Ammon's horn (tissue), 1 donor: ENCODE measurements at regions not wholly inside any gene's neighbourhood (a gene's known extent, or its start where the extent isn't known, plus 50 kb on each side); places are given as distances from the start of the nearest gene placed in this dataset.
A peak's percentile ranks its signal among the peaks of the same experiment; 100 is the strongest.

Source experiments
- DNase-seq: peaks from one replicate; pipeline ENCODE4 v3.0.0-alpha.2; 2016; ENCODE audit warnings: low spot score

DNA sequence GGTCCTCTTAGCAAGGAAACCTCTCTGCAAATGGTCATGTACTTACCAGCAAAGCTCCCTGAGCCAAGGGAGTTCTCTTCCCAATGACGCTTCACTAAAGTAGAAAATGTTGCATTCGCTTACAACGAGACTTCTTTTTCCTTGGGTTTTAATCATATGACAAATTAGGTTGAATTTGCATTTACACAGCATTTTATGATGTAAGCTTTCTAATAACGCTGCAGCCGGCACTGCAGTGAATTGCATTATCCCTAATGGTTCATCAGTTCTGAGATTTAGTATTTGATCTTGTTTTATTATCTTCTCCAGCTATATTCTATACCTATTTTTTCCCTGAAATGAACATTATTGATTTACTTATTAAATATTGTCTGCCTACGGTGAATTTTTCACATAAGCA lies 339.3 kb upstream of the PFKP start:
- no peak for DNase-seq

DNA sequence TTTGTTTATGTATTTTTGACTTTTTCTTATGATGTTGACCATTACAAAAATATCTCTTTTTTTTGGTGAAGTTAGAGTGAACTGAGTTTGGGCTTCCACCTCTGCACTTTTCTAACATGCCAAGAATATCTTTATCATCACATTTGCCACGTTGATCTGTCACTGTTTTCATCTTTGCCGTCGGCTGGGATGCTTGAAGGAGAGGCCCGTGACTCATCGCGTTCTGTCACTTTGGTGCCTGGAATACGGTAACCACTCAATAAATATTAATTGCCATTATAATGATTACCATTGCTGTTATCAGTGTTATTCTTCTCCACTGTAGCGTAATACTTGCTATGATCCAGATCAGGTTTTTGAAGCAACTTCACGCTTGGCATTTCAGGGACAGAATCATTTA lies 350.8 kb upstream of the PFKP start:
- no peak for DNase-seq

DNA sequence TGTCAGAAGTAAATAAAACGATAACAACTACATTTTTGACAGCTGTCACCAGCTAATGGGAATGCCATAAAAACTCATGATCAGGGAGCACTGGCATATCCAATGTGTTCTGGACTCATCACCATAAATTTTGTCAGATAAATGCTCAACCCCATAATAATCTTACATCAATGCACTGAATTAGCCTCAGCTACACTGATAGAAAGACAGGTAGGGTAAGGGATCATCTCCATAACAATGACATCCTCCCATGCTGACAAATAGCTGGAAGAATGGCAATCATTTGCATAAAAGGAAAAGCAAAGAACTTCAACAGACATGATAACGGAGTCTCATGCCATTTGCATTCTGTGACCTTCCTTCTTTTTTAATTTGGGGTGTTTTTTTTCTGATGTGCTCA lies 352.8 kb upstream of the PFKP start:
- no peak for DNase-seq

DNA sequence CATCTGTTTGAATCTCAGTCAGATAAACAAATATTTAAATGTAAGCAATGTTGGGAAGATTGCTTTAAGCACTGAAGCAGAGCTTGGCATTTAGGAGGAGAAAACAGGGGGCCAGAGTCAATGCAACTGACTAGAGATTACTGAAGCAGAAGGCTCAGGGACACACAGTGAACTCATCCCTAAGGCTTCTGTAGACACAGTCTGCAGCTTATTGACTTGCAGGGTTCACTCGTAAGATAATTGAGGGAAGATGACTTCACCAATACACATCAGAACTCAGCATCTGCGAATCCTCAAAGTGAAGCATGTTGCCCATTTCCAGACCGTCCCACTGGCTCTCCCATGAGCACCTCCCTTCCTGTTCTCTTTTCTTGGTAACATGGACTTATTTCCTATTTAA lies 363.4 kb upstream of the PFKP start:
- DNase-seq, result no peak

DNA sequence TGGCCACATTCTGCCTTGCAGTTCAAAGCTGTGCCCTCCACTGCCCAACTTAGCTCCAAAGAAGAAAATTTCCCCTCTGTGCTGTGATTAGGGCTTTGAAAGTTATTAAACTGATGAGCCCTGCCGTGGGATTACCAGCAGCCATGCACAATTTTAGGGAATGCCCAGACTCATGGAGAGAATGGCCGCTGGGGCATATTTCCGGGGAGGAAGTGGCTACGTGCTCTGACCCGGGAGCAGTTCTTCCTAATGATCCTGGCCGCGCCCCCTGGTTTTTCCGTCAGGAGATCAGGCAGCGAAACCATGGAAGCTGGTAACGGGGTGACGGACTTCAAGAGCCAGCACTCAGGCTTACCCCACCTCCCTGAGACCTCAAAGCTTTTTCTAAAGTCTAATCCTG lies 365.5 kb upstream of the PFKP start:
- DNase-seq, result no peak

DNA sequence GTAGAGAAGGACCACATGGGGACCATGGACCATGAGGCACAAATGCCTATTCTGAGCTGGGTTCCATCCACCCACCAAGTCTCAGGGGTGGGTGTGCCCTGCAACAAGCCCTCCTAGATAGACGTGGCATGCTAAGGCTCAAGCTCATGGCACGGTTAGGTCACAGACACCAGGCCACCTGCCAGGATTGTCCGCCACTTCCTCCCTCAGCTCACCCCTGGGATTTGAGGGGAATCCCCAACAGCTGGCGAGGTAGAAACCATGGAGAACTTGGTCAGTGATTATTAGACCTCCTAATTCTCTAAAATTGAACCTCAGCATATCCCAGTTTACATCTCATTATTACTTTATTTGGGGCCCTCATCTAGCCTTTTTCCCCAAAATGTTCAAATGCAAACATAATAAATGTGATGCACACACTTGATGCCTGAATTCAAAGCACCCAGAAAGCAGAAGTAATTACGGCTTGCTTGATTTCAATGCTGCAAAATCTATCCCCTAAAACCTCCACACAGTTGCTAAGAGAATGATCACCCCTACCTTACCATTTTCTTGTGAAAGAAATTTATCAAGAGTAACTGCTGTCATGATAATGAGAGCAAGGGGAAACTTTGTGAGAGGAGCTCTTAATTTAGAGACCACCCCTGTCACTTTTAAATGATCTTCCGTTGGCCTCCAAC lies 366.6 kb upstream of the PFKP start:
- DNase-seq, result no peak

DNA sequence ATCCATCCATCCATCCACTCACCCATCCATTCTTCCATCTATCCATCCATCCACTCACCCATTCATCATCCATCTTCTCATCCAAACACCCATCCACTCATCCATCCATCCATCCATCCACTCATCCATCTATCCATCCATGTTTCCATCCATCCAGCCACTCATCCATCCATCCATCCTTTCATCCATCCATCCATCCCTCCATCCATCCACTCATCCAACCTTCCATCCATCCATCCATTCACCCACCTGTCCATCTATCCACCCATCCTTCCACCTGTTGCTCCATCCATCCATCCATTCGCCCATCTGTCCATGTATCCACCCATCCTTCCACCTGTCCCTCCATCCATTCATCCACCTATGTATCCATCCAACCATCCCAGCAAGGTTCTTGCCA lies 378.4 kb upstream of the PFKP start:
- no peak for DNase-seq

DNA sequence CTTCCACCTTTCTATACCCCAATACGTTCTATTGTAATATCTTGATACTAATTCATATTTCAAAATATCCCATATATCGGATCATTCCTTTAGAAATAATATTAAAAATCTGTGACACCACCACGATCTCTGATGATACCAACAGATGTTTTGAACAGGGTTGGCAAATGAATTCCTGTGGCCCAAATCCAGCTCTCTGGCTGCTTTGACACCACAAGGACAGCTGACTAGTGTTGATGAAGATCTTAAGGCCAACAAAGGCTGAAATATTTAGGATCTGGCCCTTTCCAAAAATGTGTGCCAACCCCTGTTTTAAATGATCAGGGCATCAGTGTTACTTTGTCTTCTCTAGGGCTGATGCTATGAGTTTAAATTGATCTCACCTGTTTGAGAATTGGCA lies 380.7 kb upstream of the PFKP start:
- DNase-seq, result no peak

DNA sequence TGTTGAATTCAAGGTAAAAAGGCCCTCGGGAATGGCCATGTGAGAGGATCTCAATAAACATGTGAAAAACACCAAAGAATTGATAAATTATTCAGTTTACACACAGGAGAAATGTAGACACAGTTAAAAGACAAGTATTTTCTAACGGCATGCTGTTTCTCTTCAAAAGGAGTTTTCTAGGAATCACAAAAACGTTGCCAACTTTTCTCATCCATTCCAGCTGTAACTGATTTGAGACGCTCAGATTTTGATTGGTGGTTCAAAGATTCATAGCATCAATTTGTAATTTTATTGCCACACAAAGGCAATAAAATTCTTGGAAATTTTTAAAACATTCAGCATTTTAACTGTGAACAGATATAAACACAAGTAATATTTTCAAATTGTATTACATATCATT lies 384.9 kb upstream of the PFKP start:
- no peak for DNase-seq

DNA sequence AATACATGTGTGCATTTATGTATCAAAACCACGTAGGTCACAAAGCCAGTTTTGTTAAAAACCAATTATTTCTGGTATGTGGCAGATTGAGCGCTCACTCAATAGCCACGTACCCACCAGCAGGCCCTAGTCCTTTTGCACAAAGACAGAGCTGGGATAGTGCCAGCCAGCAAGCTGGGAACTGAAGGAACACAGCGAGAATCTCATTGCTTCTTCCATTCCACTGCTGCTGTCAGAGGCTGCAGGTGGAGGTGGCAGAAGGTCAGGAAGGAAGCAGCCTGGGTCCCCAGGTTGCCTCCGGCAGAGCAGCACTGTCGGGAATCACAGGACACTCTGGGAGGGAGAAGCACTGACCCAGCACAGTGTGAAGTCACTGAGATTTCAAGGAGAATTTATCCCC lies 385.5 kb upstream of the PFKP start:
- DNase-seq, result no peak

DNA sequence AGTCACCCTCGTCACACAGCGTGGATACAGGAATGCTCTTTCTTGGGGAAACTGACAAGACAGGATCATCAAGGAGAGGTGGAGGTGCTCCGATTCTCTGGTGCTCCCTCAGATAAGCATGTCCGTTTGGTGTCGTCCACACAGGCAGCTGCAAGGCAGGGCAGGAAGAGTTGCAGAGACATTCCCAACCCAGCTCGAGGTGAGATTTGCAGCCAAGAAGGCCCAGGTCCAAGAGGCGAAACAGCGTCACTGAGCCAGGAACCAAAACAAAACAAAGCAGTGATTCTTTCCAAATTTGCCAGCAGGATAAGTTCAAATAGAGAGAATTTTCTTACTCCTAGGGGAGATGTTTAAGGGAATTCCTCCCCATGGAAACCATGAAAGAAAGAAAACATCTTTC lies 386.5 kb upstream of the PFKP start:
- DNase-seq, result peak; percentile 14

DNA sequence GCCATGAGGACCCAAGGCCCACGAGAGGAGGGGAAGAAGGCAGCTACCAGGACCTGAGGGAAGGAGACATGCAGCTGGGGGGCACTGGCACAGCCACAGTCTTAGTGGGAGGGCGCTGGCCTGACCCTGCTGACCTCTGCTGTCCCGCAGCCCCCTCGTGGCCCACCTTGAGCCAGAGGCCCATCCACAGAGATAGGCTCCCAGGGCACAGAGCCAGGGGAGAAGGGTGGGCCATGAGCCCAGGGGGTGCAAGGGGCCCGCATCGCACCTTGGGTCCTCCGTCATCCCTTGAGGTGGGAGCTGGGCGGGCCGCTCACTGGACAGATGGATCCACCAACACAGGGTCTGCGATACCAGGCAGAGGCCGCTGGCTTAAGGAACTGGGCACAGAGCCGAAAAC lies 387.7 kb upstream of the PFKP start:
- no peak for DNase-seq

DNA sequence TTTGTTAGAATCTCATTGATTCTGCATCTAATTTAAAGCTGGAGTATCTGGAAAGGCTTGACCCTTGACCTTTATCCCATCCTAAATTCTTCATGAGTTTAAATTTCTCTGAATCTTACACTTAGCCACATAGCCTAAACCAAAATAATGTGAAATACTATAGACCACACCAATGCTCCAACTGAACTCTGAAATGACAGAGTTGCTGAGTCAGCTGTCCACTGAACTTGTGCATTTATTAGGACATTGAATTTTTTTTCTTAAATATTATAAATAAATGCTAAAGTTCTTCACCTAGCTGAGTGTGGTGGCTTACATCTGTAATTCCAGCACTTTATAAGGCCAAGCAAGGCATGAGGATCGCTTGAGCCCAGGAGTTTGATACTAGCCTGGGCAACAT lies 390.9 kb upstream of the PFKP start:
- no peak for DNase-seq

DNA sequence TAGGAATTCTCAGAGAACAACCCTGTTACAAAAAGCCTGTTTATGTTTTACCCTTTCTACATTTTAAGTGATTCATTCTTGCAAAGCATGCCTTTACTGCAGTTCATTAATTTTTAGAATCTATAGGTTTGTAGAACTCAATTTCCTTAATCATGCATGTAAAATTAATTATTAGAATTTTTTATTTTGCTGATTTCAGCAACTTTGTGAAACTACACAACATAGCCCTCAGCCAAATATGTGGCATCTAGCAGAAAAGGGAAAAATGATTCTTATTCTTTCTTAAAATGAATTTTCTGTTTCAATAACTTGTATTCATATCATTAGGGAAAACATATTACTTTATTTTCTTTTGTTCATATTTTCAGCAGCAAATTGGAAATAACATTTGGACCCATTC lies 392.9 kb upstream of the PFKP start:
- no peak for DNase-seq

DNA sequence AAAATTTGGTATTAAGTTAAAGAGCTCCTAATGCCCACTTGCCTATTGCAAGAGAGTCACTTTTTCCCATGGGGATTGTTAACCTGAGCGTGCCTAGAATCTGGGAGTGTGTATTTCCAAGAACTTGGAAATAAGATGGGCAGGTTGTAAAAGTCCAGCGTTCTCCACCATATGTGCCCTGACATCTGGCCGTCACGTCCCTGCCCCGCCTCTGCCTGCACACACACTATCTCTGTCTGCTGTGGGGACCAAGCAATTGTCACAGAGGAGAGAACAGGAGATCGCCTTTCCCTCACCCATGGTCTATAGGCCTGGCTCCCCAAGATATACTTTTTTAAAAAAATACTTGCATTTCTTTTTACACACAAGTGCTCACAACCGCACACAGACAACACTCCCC lies 396.5 kb upstream of the PFKP start:
- DNase-seq, result no peak

DNA sequence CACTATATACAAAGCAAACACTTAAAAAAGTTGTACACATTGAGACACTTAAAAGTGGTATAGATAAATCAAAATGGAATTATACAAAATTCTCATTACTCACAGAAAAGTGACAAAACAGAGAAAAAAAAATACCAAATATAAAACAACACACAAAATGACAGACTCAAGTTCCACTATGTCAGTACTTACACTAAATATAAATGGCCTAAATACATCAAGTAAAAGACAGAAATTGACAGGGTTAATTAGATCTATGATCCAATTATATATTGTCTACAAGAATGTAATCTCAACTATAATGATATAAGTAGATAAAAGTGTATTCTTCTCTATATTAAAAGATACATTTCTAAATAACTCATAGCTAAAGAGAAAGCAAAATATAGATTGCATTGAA lies 401.6 kb upstream of the PFKP start:
- no peak for DNase-seq

DNA sequence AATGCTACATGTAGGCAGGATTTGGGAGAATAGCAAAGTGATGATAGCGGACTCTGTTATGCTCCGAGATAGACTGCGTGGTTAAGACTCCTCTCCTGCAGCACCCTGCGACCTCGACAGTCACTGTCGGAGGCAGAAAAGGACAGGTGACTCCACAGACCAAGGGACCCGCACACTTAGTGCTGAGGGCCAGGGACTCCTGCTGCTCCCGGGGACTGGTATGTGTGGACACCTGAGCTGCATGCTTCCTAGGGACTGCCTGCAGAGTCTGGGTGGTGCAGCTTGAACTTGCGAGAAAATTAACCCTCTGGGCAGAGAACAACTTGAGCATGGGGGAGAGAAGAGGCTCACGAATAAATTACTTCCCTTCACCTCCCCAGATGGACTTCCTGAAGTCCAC lies 407.1 kb upstream of the PFKP start:
- DNase-seq, result no peak

DNA sequence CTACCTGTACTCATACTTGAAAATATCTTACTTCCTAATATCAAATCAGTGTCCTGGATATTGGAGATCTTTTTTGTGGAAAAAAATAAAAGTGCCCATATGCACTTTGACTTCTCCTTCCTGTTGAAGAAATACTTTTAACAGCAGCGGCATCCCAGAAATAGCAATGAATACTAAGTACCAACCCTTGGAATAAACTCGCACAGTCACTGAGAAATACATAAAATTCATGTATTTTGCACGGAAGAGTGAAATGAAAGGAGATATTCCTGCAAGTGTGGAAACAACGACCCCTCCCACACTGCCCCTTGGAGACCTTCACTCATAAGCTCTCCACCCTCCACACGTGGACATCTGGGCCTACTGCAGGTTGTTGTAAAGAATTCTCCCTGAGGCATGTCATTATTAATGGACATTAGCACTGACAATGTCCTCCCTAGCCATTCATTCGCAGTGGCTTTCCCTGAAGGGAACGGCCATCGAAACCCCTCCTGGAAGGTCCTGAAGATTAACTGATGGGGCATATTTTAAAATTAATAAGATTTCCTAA lies 407.6 kb upstream of the PFKP start:
- no peak for DNase-seq

DNA sequence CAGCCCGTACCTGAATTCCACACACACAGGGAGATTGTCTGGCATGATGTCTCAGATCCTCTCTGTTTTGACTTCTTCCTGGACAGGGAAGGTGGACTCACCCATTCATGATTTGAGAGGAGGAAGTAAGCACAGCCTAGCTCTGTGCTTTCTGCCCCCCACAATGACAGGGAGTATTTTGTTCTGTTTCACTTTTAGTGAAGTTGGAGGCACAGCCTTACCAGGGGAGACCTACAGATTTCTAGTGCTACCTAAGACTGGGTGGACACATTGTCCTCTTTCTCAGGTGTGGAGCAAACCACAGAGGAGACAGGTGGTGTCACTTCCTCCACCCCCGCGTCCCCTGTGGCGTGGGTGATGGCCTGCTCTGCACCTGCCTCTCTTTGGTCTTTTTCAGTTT lies 408.6 kb upstream of the PFKP start:
- no peak for DNase-seq

DNA sequence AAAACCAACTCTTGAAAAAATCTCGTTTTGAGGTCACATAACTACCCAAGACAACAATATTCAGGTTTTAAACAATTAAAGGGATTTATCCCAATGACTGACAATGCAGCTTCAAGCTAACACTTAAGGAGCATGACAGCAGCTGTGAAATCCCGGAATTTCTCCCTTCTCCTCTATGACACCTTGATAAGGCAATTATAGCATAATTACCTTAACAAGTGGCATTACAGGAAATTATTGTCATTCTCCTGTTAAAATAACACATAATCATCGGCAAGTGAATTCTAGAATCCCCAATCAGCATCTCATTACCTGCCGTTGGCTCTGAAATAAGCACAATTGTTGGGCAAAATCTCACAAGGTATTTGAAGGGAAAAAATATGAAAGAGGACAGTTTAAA lies 417.0 kb upstream of the PFKP start:
- no peak for DNase-seq

DNA sequence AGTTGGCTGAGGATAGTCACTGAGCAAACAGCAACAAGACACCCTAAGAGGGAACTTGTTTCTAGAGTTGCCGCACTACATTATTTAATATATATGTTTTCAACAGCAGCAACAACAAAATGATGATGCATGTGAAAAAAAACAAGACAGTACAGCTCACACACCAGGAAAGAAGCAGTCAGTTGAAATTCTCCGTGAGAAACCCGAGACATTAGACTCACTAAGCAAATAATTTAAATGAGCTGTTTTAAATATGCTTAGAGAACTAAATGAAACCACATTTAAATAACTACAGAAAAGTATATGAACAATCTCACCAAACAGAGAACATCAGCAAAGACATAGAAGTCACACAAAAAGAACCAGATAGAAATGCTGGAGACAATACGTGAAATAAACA lies 426.3 kb upstream of the PFKP start:
- DNase-seq, result no peak

DNA sequence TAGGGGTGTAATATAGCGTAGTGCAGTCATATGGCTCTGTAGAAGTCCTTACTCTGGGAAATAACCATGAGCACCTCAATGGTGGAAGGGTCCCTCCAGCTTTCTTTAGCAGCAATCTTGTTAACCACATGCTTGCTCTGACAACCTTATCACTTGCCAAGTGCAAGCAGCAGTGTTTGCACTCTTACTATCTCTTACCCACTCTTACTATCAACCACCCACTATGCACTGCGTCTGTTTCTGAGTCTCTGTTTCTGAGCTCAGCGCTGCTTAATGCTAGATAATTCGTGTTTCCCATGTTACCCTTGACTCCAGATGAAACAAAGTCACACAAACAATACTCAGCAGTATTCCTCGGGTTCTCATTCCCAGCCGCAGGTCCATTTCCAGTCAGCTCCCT lies 433.7 kb upstream of the PFKP start:
- DNase-seq, result no peak

DNA sequence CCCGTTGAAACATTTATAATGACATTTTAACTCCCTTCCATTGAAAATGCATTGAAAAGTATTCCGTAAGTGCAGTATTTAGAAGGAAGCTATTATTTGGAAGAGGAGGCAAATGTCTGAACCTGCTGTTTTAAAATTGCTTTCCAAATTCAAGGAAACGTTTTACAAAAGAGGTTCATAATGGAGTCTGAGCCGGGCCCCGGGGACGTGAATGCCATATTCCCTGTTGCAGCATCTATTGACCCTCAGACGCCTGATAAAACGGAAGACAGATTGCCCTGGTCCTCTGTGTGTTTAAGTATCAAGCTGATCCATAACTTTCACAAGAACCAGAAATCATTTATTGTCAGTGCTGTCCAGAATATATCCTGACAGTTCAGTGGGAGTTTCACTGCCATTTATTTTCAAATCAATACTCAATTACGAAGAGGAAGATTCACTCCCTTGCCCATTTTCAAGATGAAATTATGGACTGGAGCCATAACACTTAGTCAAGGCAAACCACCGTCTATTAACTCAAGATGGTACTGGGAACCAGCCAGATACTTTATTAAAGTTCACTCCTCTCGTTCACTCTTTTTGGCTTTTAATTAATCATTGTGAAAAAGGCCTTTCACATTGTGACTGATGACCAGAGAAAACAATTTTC lies 435.7 kb upstream of the PFKP start:
- no peak for DNase-seq

DNA sequence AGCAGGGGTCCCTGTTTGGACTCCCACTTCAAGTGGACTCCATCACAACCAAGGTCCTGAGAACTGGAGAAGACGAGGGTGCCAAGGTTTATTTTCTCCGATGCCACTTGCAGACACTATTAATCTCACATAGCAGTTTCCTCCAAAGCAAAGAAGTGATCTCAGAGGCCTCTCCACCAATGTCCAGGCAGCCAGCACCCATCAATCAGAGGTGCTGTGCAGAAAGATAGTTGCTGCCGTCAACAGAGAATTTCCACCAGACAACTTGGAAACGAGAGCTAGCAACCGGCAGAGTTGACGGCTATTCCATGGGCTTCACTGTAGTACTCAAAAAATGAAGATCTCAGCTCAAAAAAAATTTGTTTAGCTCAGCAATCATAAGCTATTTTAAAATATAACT lies 438.6 kb upstream of the PFKP start:
- no peak for DNase-seq
